Aorta (tissue), 5 donors: ENCODE measurements at regions not wholly inside any gene's neighbourhood (a gene's known extent, or its start where the extent isn't known, plus 50 kb on each side); places are given as distances from the start of the nearest gene placed in this dataset.

ENCODE experiments used
- ATAC-seq: fragments of 200-7000 bp; cut with Tn5 transposase; one replicate; pipeline ENCODE4 v1.9.1; 2022; ENCODE audit warnings: moderate library complexity; ENCODE audit not compliant: low FRiP score
- DNase-seq, 2 donors: peaks; one replicate each; pipeline ENCODE4 v3.0.0-alpha.2; 2020
- H3K27ac ChIP-seq, 2 donors: one replicate each; pipeline ENCODE4 v1.5.1; 2013; ENCODE audit warnings: low read length in 2 of 2, mild to moderate bottlenecking in 2 of 2, moderate library complexity in 2 of 2, control low read depth in 1 of 2, inconsistent platforms in 1 of 2, low read depth in 1 of 2
- H3K27me3 ChIP-seq, 2 donors: one replicate each; pipeline ENCODE4 v1.6.1; 2013; ENCODE audit warnings: control low read depth in 1 of 2, low read length in 1 of 2, mild to moderate bottlenecking in 1 of 2, moderate library complexity in 1 of 2; ENCODE audit not compliant: insufficient read depth in 2 of 2, control insufficient read depth in 1 of 2
- H3K36me3 ChIP-seq, 2 donors: one replicate each; pipeline ENCODE4 v1.6.1; 2013; ENCODE audit warnings: control low read depth in 1 of 2, low read length in 1 of 2, mild to moderate bottlenecking in 1 of 2; ENCODE audit not compliant: insufficient read depth in 2 of 2, control insufficient read depth in 1 of 2
- H3K4me1 ChIP-seq, 2 donors: one replicate each; pipeline ENCODE4 v1.6.1; 2013; ENCODE audit warnings: low read length in 2 of 2, control low read depth in 1 of 2, mild to moderate bottlenecking in 1 of 2, moderate library complexity in 1 of 2; ENCODE audit not compliant: insufficient read depth in 2 of 2, control insufficient read depth in 1 of 2
- H3K4me3 ChIP-seq, 2 donors: one replicate each; pipeline ENCODE4 v1.5.1; 2013; ENCODE audit warnings: low read length in 2 of 2, control low read depth in 1 of 2, mild to moderate bottlenecking in 1 of 2
- H3K9me3 ChIP-seq: one replicate; pipeline ENCODE4 v1.6.1; 2013; ENCODE audit warnings: mild to moderate bottlenecking, low read length; ENCODE audit not compliant: control insufficient read depth
- WGBS, 2 donors: extraction: QIAGEN DNeasy Blood & Tissue Kit; methylation state at CpG; one replicate each; pipeline ENCODE4 v1.1.7; 2013; 5-methylcytosine and 5-hydroxymethylcytosine counted together
- intact Hi-C, 2 donors: fragments of 100-400 bp; cut with DNase I; formaldehyde crosslinking; loops; one replicate each; pipeline versions ENCODE4 v1.14.2 to v1.15.0; 2022
- donor health status: healthy with polysubstance abuse.
- donor health status: Bipolar disorder and iron deficiency.
- donor health status: DM: no; HTN: no; CAD: no.
- donor health status: DM: no; HTN: no; CAD: no.
- donor health status: DM: yes; HTN: yes; CAD: no.

- H3K27me3 ChIP-seq = no peaks in the 10 kb centered on the region
- H3K36me3 ChIP-seq = no peaks in the 10 kb centered on the region
- H3K4me3 ChIP-seq = no peak overlapping the region
- intact Hi-C loops = loop anchor here in 1 of 2 donors (10.0 kb wide), 1 partner anchor 136 kb away; no protein-coding TSS in a partner anchor
- H3K9me3 ChIP-seq = no peaks in the 10 kb centered on the region
- DNase-seq (peak in 1 of 2 donors; percentile 74), ATAC-seq (peak; percentile 78)
- H3K27ac ChIP-seq = peak overlapping the region in 1 of 2 donors; percentile 20
- peaks cover 0 to 7% of the 10 kb centered on the region in 2 donors for H3K4me1 ChIP-seq
- WGBS, 2 donors = 0 to 10% methylated on average over 1 to 2 of the region's 2 CpGs
Observed at GRCh38 chr10:31129271-31129670, 97.6 kb upstream of the ZNF438 start.

- Histone ChIP-seq H3K4me1 (peaks cover 0 to 7% of the 10 kb centered on the region in 2 donors), H3K9me3 (no peaks in the 10 kb centered on the region), H3K4me3 (no peak overlapping the region), H3K27ac (peak overlapping the region in 1 of 2 donors; percentile 66), H3K27me3 (no peaks in the 10 kb centered on the region), H3K36me3 (no peaks in the 10 kb centered on the region)
- intact Hi-C loops = loop anchor here (5.0 to 10.0 kb wide), 2 partner anchors 98 to 135 kb away; partner anchors contain the start of gene ZNF438 (in 2 of the 2)
- ATAC-seq = no peak
- DNase-seq = no peak
- 90 to 92% methylated on average over 6 of the region's 6 CpGs for WGBS, 2 donors
Observed at GRCh38 chr10:31129880-31130405, 98.3 kb upstream of the ZNF438 start.

GRCh38 chr10:31130406-31130805, 98.7 kb upstream of the ZNF438 start:
- DNase-seq (no peak), ATAC-seq (no peak)
- Histone ChIP-seq H3K27ac (no peak overlapping the region), H3K36me3 (no peaks in the 10 kb centered on the region), H3K4me3 (no peak overlapping the region), H3K9me3 (no peaks in the 10 kb centered on the region), H3K4me1 (peaks cover 0 to 7% of the 10 kb centered on the region in 2 donors), H3K27me3 (no peaks in the 10 kb centered on the region)
- intact Hi-C loops = loop anchor here (5.0 kb wide), 1 partner anchor 98 kb away; the partner anchor contains the start of gene ZNF438 (in 2 of the 2)
- 60 to 72% methylated on average over 1 of the region's 1 CpG for WGBS, 2 donors

DNA sequence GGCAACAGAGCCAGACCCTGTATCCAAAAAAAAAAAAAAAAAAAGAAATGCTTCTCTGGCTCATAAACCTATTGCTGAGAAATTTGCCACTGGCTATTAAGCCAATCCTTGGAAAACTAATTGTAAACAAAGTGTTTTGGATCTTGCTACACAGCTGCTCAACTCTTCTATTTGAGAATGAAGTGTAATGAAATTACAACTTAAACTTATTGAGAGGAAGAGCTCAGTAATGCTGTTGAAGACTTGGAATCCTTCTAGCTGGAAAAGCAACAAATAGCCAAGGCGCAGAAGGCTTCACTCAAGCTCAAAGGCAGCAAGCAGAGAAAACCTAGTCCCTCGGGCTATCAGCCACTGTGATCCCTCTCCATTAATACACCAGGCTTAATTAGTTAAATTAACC, 99.6 kb upstream of the ZNF438 start:
- 94 to 97% methylated on average over 2 of the region's 2 CpGs for WGBS, 2 donors
- Histone ChIP-seq H3K9me3 (no peaks in the 10 kb centered on the region), H3K36me3 (no peaks in the 10 kb centered on the region), H3K4me1 (peaks cover 0 to 7% of the 10 kb centered on the region in 2 donors), H3K27ac (no peak overlapping the region), H3K27me3 (no peaks in the 10 kb centered on the region), H3K4me3 (no peak overlapping the region)
- intact Hi-C loops = loop anchor here (5.0 kb wide), 1 partner anchor 99 kb away; the partner anchor contains the start of gene ZNF438 (in 2 of the 2)
- ATAC-seq (no peak), DNase-seq (no peak)

DNA sequence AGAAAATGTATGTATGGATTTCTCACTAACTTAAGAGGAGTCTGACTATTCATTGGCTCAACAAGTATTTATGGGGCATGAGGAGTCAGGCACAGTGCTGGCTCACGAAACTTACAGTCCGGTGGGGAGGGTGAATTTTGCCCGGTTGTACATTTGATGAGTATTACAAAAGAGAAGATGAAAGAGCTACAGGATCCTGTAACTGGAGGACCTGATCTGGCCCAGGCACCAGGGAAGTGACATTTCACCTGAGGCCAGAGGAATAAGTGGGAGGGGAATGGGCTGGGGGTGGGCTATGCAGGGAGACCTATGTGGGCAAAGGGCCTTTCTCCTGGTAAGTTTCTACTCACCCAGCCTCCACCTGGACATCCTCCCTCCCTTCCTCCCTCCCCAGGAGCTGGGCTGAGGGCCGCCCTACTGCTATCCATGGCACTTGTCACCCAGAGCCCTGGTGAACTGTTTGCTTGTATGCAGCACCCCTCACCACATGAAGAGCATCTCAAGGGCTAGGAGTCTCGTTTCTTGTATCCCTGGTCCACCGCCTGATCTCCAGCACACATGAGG, 101.1 kb upstream of the ZNF438 start:
- 85% methylated on average over 6 of the region's 6 CpGs for WGBS, 2 donors
- ATAC-seq = no peak
- no peak for DNase-seq
- no peak overlapping the region for H3K4me3 ChIP-seq
- intact Hi-C loops = loop anchor here (5.0 kb wide), 1 partner anchor 100 kb away; the partner anchor contains the start of gene ZNF438 (in 2 of the 2)
- H3K36me3 ChIP-seq = no peaks in the 10 kb centered on the region
- no peaks in the 10 kb centered on the region for H3K27me3 ChIP-seq
- H3K9me3 ChIP-seq = no peaks in the 10 kb centered on the region
- H3K27ac ChIP-seq = peak overlapping the region in 1 of 2 donors; percentile 53
- H3K4me1 ChIP-seq = peaks cover 0 to 7% of the 10 kb centered on the region in 2 donors

- Histone ChIP-seq H3K4me3 (peak overlapping the region in 1 of 2 donors; percentile 43), H3K27me3 (no peaks in the 10 kb centered on the region), H3K4me1 (peaks cover 0 to 7% of the 10 kb centered on the region in 2 donors), H3K9me3 (no peaks in the 10 kb centered on the region), H3K27ac (peak overlapping the region in 1 of 2 donors; percentile 53), H3K36me3 (no peaks in the 10 kb centered on the region)
- DNase-seq = no peak
- ATAC-seq = no peak
- intact Hi-C loops = loop anchor here (5.0 kb wide), 1 partner anchor 101 kb away; the partner anchor contains the start of gene ZNF438 (in 2 of the 2)
- 31 to 32% methylated on average over 17 of the region's 17 CpGs for WGBS, 2 donors
Observed at GRCh38 chr10:31133251-31133791, 101.7 kb upstream of the ZNF438 start.

- peaks cover 0 to 3% of the 10 kb centered on the region in 2 donors for H3K4me1 ChIP-seq
- ATAC-seq = peak; percentile 89
Observed at GRCh38 chr10:31133792-31134310, 102.2 kb upstream of the ZNF438 start.

DNA sequence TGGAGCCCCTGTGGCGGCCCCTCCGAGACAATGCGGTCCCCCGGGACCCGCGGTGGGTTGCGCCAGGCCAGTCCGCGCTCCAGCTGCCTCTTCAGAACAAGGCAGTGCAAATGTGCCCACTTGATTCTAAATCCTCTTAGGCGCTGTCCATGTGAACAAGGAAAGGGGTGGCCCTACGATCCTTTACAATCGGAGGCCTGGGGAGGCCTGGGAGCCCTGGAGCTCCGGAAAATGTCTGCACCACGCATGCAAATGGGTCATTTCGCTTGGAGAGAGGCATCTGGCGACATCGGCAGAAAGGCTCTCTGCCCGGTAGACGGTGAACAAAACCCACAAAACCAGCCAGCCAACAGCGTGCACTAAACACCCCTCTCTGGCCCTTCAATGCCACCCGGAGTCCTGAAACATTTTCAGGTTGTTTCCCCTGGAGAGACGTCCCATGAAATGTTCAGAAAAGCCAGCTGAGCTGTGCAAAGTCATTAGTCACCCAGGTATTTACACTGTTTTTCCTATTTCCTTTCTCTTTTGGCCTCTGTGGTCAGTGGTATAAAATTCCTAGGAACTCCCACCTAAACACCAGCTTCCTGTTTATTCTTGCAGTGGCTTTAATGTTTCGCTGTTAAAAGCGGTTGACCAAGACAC, 102.8 kb upstream of the ZNF438 start:
- H3K4me3 ChIP-seq = peak overlapping the region; percentile 3 to 75
- H3K4me1 ChIP-seq = peaks cover 0 to 3% of the 10 kb centered on the region in 2 donors
- DNase-seq = no peak
- H3K27me3 ChIP-seq = no peaks in the 10 kb centered on the region
- intact Hi-C loops = loop anchor here (5.0 kb wide), 1 partner anchor 102 kb away; the partner anchor contains the start of gene ZNF438 (in 2 of the 2)
- peak overlapping the region; percentile 79 to 87 for H3K27ac ChIP-seq
- no peaks in the 10 kb centered on the region for H3K9me3 ChIP-seq
- 3 to 5% methylated on average over 24 of the region's 24 CpGs for WGBS, 2 donors
- H3K36me3 ChIP-seq = no peaks in the 10 kb centered on the region
- ATAC-seq = peak; percentile 55

More at GRCh38 chr10:31133792-31134310, 102.2 kb upstream of the ZNF438 start:
- intact Hi-C loops = loop anchor here (5.0 kb wide), 1 partner anchor 102 kb away; the partner anchor contains the start of gene ZNF438 (in 2 of the 2)
- Histone ChIP-seq H3K9me3 (no peaks in the 10 kb centered on the region), H3K4me3 (peak overlapping the region; percentile 3 to 75), H3K27me3 (no peaks in the 10 kb centered on the region), H3K27ac (peak overlapping the region; percentile 87 to 97), H3K36me3 (no peaks in the 10 kb centered on the region)
- peak; percentile 88 to 95 for DNase-seq
- WGBS, 2 donors = 1% methylated on average over 37 of the region's 37 CpGs
